ENCODE measurements at regions not wholly inside any gene's neighbourhood (a gene's known extent, or its start where the extent isn't known, plus 50 kb on each side); places are given as distances from the start of the nearest gene placed in this dataset.

- no peak for TF ChIP-seq ZNF407 (IDR thresholded peaks at IDR 0.05; ENCODE audit: low read depth)
- no peak for TF ChIP-seq ZNF354B (CRISPR knock-in tag; IDR thresholded peaks at IDR 0.05)
- TF ChIP-seq CREBBP (IDR thresholded peaks at IDR 0.05; ENCODE audit: low read depth, low read length) = no peak
- TF ChIP-seq SRSF3 (IDR thresholded peaks at IDR 0.05; ENCODE audit: insufficient read depth, low read length) = no peak
- no peak for TF ChIP-seq DNMT1 (IDR thresholded peaks at IDR 0.05)
- TF ChIP-seq MXD1 (CRISPR knock-in tag; IDR thresholded peaks at IDR 0.05; ENCODE audit: borderline replicate concordance, poor library complexity, severe bottlenecking) = no peak
- no peak for TF ChIP-seq BMI1 (IDR thresholded peaks at IDR 0.05; ENCODE audit: low read length)
- TF ChIP-seq ZFP91 (CRISPR knock-in tag; IDR thresholded peaks at IDR 0.05) = no peak
- no peak for TF ChIP-seq CHD4 (IDR thresholded peaks at IDR 0.05; ENCODE audit: insufficient read depth, insufficient replicate concordance, low read depth, low read length, poor library complexity, severe bottlenecking)
- TF ChIP-seq NR2C1 (IDR thresholded peaks at IDR 0.05) = no peak
- TF ChIP-seq NR2C1 (tag; IDR thresholded peaks at IDR 0.05) = no peak
These were observed 115.3 kb downstream of the TRIM29 start (continued) for GRCh38 chr11:120022617-120023016.

Data from K562 (cell line).